ENCODE measurements at regions not wholly inside any gene's neighbourhood (a gene's known extent, or its start where the extent isn't known, plus 50 kb on each side); places are given as distances from the start of the nearest gene placed in this dataset.
"Not testable (repeated sequence)": the region's sequence is repeated elsewhere in the genome, so short reads cannot be mapped to it uniquely, and the experiment has no call there.

DNA sequence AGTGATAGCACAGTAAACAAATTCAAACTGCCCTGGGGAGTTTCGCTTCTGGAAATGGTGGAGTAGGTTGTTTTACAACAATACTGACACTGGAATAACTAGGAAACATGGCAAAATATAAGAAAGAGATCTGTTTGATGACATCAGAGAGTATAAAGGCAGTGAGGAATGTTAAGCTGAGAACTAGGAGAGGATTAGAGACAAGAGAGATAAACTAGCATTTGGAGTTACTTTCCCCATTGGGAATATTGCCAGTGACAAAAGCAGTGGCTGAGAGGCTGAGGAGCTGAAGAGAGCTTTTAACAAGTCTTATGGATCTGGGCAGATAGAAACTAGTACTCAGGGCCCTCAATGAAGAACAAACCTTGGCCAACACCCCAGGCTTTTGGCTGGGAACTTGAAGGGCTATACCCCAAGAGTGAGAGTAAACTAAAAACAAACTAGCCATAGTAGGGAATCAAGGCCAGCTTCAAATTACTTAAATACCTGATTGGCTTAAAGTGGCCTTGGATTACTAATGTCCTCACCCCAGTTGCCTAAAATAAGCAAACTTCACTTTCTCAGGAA, 280.4 kb downstream of the KLF13 start:
- DNase-seq: no peak

DNA sequence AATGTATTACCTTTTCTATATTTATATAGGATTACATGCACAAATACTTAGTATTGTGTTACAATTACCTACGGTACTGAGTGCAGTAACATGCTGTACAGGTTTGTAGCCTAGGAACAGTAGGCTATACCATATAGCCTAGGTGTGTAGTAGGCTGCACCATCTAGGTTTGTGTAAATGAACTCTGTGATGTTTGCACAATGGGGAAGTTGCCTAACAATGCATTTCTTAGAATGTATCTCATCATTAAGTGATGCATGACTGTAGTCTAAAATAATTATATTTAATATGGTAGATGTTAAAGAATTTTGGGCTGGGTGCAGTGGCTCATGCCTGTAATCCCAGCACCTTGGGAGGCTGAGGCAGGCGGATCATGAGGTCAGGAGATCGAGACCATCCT, 281.0 kb downstream of the KLF13 start:
- DNase-seq: no peak

DNA sequence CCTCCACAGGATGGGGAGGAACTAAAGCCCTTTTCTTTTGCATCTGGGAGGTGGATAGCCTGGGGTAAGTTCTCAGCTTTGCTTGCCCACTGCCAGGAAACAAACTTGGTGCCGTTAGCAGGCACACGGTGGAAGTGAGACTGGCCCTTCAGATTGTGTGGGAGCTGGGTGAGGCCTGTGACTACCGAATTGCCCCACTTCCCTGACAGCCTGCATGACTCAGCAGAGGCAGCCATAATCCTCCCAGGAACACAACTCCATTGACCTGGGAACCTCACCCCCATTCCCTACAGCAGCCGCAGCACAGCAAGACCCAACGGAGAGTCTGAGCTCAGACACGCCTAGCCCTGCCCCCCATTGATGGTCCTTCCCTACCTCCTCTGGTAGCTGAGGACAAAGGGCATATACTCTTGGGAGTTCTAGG, 282.6 kb downstream of the KLF13 start:
- DNase-seq: no peak

DNA sequence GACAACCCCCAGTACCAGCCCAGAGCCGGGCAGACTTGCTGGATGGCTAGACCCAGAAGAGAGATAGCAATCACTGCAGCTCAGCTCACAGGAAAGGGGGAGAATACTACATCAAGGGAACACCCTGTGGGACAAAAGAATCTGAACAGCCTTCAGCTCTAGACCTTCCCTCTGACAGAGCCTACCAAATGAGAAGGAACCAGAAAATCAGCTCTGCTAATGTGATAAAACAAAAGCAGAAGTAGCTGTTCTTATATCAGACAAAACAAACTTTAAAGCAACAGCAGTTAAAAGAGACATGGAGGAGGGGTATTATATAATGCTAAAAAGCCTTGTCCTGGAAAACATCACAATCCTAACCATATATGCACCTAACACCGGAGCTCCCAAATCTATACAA, 283.3 kb downstream of the KLF13 start:
- no peak for DNase-seq

DNA sequence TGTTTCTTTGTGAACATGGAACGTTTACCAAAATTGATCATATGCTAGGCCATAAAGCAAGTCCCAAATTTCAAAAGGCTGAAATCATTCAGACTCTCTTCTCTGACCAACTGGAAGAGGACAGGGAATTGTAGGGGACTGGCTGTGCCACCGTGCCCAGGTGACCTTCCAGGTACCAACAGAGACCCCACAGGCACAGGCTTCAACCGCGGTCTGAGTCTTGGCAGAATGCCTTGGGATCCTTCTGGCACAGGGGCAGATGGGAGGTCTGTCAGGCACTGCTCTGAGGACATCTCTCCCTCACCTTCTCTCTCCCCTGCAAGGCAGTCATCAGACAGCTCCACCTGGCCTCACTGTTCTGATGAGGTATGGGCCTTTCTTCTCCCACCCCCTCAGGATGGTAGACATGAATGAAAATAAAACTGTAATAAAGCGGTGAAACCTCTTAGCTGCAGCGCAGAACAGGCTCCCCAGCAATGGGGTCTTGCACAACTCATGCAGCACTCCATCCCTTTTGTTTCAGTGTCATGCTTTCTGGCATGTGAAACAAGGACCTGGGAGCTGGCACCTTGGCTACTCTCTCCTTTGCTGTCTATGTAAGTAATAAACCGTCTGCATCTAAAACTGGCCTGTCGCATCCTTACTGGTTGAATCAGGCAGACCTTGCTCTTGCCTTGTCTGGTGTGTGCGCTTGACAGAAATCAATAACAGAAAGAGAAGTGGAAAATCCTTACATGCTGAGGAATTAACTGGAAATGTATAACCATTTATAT, 289.2 kb downstream of the KLF13 start:
- no peak for DNase-seq

DNA sequence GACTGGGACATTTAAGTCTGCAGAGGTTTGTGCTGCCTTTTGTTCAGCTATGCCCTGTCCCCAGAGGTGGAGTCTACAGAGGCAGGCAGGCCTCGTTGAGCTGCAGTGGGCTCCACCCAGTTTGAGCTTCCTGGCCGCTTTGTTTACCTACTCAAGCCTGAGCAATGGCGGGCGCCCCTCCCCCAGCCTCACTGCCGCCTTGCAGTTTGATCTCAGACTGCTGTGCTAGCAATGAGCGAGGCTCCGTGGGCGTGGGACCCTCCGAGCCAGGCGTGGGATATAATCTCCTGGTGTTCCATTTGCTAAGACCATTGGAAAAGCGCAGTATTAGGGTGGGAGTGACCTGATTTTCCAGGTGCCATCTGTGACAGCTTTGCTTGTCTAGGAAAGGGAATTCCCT, 296.7 kb downstream of the KLF13 start:
- not testable (repeated sequence) for DNase-seq

DNA sequence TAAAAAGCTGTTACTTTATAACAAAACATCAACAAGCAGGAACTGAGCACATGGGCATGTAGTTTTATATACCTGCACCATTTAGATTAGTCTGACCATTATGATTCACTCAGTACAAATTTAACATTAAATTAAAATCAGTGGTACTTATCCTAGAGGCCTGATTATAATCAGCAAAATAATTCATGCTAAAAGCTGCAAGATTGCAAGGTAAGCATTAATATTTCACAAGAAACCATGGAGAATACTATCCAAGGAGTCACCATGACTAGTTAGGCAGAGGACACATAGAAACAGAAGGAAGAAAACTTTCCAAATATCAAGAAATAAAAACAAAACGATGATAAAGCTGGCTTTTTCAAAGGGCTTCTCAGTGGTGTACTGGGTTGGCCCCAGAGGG, 297.5 kb downstream of the KLF13 start:
- DNase-seq: not testable (repeated sequence)

DNA sequence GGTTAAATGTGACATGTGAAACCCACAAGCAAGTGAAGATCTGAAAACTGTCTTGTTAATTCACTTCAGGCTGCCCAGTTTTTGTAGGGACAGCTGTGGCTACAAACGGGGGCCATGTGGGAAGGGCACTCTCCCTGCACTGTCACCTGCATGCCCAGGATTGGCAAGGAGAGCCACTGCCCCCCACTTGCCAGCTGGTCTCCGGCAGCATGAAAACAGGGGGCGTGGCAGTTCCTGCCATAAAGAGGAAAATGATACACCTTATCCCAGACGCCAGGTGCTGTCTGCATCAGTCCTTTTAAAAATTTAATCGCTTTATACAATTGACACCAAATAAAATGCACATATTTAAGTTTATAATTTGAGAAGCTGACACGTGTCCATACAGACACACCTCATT, 309.1 kb downstream of the KLF13 start:
- DNase-seq: not testable (repeated sequence)

DNA sequence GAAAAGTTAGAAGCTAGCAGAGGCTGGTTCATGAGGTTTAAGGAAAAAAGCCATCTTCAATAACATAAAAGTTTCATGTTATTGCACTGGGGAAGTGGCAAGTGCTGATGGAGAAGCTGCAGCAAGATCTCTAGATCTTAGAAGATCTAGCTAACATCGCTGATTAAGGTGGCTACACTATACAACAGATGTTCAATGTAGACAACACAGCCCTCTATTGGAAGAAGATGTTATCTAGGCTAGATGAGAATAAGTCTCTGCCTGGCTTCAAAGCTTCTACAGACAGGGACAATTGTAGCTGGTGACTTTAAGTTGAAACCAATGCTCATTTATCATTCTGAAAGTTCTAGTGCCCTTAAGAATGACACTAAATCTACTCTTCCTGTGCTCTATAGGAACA, 310.3 kb downstream of the KLF13 start:
- DNase-seq: not testable (repeated sequence)

DNA sequence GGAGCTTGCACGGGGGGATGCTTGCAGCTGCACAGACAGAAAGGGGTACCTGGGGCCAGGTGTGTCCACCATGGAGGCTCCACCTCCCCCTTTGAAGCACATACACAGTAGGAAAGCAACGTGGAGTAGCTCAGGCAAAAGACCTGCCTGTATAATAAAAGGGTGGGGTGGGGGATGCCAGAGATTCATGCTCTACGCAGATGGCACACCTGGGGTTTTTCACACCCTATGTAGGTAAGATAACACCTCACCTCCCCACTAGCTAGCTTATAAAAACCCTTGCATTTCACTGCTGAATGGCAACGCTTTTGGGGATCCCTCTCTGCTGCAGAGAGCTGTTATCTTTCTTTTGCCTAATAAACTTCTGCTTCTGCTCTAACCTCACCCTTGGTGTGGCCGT, 317.3 kb downstream of the KLF13 start:
- not testable (repeated sequence) for DNase-seq

DNA sequence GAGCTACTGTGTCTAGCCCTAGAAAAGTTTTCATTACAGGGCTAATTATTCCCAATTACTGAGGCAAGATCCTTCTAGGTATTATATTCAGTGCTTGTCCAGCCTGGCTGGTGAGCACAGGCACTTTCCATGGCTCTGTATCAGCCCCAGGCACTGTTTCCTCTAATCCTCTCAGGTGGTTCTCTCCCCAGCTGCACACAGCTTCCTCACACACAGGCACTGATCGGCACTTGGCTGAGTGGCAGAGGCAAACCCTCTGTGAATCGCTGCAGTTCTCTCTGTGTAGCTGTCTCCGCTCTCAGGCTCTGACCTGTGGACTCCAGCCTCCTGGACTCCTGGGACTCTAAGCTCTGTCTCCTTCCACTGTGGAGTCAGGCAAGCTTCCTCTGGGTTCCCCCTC, 318.1 kb downstream of the KLF13 start:
- DNase-seq: not testable (repeated sequence)

DNA sequence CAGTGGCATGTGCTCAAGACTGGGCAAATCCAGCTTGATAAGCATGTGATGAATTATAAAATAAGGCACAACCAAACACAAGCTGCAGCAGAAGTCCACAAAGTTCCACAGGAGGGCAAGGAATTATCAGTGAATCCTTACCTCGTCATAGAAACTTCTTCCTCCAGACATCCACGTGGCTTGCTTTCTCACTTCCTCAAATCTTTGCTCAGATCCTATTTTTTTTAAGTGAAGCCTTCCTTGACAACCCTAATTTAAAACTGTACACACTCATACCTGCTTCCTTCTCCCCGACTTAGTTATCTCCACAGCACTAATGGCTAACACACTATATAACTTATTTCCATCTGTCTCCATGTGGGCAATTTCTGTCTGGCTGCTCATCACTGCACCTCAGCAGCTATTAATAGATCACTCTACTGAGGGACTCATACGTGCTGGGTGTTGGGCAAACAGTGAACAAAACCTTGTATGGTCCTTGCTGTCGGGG, 320.7 kb downstream of the KLF13 start:
- not testable (repeated sequence) for DNase-seq

DNA sequence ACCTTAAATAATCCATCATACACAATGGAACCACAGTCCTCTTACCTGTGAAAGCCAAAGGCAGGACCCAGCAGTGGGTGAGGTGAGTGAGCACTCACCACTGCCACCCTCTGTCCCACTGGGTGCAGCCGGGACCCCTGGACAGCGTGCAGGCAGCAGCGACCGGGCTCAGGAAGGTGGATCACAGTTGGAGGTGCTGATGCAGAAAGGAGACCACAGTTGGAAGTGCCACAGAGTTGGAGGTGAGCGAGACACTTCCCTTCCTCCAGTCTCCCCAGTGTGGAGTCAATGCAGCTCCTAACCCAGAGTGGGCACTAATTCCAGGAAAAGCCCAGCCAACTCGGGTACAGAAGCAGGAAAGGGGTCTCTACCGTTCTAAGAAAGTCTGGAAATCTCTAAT, 323.0 kb downstream of the KLF13 start:
- DNase-seq: not testable (repeated sequence)

DNA sequence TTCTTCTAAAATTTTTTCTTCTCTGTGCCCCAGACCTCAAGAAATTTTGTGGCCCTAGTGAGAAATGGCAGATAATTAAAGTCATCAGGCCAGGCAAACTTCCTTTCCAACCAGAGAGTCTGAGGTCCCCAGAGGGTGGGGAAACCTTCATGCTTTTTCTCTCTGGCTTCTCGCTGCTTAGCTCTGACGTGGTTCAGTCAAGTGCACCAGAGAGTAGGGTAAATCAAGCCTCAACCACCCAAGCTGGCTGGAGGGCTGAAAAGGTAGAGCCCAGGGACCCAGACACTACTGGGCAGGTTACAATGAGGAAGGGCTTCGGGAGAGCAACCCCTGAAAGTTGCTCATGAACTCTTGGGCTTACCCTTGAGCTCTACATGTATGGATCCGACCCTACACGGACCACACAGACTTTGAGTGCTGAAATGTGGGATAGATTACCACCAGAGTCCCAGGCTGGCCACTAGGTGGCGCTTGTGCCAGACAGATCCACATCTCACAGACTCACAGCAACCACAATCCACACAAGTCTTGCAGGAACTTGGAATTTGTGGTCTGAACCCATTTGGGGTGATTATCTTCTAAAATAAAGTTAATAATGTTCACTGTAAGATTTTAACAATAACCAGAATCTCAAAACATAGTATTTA, 323.5 kb downstream of the KLF13 start:
- DNase-seq: not testable (repeated sequence)

DNA sequence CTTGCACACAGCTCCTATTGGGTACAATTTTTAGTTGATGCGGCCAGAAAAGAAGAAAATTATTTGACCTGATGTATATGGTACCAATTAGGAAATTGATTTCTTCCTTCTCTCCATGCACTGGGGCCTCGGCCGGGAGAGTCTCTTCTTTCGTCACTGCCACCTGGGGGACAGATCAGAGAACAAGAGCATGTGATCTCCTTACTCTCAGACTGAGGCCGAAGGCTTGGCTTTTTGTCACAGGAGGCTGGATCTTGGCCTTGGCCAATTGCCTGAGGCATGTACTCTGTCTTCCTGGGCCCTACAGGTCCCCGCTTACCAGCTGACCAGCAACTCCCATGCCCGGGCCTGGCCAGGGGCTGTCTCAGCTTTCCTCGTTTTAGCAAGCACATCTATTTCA, 330.3 kb downstream of the KLF13 start:
- not testable (repeated sequence) for DNase-seq

DNA sequence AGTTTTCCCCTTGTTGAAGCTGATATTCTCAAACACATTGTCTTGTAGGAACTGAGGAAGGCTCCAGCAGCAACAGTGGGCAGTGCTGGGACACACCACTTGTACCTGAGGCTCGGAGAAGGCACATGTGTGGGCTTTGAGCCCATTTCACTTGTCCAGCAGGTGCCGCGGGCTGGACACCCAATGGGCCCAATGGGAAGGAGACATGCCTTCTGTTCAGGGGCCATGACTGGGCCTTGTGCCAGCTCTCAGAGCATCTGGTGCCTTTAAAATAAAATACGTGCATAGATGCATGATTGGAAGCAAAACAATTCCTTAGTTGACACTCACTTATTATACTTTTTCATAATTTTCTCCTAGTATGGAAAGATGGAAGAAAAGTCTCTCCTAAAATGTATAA, 334.2 kb downstream of the KLF13 start:
- no peak for DNase-seq

DNA sequence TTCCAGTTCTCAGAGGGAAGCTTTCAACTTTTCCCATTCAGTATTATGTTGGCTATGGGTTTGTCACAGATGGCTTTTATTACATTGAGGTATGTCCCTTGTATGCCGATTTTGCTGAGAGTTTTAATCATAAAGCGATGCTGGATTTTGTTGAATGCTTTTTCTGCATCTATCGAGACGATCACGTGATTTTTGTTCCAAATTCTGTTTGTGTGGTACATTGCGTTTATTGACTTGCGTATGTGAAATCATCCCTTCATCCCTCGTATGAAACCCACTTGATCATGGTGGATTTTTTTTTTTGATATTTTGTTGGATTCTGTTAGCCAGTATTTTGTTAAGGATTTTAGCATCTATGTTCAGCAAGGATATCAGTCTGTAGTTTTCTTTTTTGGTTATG, 339.1 kb downstream of the KLF13 start:
- DNase-seq: not testable (repeated sequence)

DNA sequence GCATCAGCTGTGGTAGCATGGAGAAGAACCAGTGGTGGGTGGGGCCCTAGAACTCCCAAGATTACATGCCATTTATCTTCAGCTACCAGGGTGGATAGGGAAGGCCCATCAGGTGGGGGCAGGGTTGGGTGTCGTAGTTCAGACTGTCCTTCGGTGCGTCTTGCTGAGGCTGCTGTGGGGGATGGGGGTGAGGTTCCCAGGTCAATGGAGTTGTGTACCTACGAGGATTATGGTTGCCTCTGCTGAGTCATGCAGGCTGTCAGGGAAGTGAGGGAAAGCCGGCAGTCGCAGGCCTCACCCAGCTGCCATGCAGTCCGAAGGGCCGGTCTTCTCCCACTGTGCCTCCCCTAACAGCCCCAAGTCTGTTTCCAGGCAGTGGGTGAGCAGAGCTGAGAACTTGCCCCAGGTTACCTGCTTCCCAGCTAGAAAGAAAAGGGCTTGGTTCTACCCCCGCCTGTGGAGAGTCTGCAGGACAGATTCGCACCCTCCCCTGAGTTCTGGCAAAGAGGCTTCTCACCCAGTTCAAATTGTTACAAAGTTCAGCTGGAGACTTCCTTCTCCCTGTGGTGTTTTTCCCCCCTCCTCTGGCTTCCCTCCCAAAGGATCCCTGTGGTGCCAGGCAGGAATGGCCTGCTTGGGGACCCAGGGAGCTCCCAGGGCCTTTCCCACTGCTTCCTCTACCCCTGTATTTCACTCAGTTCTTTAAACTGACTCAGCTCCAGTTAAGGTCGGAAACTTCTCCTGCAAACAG, 342.7 kb downstream of the KLF13 start:
- not testable (repeated sequence) for DNase-seq

DNA sequence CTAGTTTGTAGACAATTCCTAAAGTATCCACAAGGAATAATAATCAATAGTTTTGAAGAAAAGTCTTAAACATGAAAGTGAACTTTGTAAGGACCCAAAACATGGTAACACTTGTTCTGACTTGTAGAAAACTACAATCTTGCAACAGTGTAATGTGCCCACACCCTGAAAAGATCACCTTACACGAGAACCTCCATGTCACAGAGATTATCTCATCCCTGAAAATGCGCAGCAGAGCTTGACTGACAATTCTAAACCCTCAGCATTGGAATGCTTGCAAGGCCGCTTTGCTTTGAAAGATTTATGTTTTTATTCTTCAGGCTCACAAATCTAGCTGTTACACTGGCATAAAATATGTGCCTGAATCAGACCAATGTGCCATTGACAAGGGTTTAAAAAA, 346.6 kb downstream of the KLF13 start:
- not testable (repeated sequence) for DNase-seq

DNA sequence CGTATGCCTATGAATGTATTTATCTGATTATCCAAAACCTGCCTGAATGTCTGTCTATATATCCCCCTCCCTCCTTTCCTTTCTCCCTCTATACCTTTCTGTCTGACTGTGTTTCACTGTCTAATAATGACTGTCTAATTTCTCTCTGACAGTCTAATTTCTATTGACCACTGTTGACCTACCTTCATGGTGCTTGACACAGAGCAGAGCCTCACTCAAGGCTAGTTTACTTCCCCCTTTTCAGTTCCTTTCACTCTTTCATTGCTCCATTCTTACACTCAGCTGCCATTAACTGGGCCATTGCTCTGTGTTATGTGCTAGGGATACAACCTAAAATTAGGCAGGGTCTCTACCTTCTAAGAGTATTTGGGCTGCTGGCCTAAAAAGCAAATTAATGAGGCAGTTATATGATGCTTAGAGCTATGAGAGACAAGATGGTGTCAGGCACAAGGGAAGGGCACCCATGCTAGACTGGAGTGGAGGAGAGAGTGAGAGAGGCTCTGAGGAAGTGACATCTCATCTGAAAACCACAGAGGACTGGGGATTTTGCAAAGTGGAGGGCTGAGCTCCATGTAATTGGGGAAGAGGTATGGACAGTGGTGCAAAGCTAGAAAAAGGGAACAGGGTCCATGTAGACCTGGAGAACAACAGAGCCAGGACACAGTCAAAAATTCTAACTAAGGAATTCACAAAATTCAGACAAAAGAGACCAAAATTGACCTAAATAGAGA, 348.6 kb upstream of the CHRNA7 start:
- DNase-seq: not testable (repeated sequence)

DNA sequence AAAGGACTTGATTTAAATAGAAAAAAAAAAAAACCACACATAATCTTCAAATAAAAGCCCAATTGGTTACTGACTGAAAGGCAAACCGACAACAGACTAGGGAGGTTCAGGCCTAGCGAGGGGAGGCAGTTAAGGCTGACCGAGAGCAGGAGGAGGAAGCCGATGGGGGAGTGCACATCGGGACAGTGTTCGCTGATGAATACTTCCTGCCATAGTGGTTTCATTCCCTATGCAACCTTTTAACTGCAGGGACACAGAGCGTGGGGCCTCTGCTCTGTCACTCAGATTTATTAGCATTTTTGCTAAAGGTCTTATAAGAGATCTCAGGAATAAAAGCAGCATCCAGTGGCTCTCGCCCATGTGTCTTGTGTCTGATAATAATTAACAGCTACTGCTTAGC, 343.2 kb upstream of the CHRNA7 start:
- not testable (repeated sequence) for DNase-seq

DNA sequence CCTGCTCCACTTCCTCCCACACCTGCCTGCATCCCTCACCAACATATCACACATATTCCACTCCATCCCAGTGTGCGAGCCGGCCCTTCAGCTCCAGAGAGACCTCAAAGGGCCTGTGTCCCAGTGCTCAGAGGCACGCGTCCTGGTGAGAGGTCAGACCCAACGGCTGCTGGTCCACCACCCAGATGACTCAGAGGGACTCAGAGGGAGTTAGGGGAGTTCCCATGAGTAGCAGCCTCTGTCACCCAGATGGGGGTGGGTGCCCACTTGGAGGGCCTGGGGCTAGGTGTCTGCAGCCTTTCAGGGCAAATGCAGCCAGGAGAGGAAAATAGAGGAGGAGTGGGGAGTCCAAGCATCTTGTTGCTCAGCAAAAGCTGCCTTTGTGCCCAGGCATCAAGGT, 333.8 kb upstream of the CHRNA7 start:
- not testable (repeated sequence) for DNase-seq
